Smooth muscle cell (in vitro differentiated cells): ENCODE measurements at regions not wholly inside any gene's neighbourhood (a gene's known extent, or its start where the extent isn't known, plus 50 kb on each side); places are given as distances from the start of the nearest gene placed in this dataset.

Source experiments
- DNase-seq: peaks from one replicate; lab custom pipeline; 2025; ENCODE audit not compliant: unreplicated experiment; lab: John Stamatoyannopoulos, UW
- H2AFZ ChIP-seq: fragments of 200-600 bp; sonication (generic); 2 replicates; pipeline ENCODE4 v1.6.0; 2016; ENCODE audit warnings: antibody characterized with exemption, low read depth, mild to moderate bottlenecking
- H3F3A ChIP-seq: fragments of 200-600 bp; sonication (generic); 2 replicates; pipeline ENCODE4 v1.6.0; 2017; ENCODE audit warnings: antibody characterized with exemption, low read depth
- H3K27ac ChIP-seq: fragments of 200-600 bp; sonication (generic); 2 replicates; pipeline ENCODE4 v1.5.1; 2016; ENCODE audit warnings: low read depth, mild to moderate bottlenecking
- H3K27me3 ChIP-seq: fragments of 200-600 bp; sonication (generic); 2 replicates; pipeline ENCODE4 v1.6.1; 2016; ENCODE audit warnings: low read depth, mild to moderate bottlenecking
- H3K36me3 ChIP-seq: fragments of 200-600 bp; sonication (generic); 2 replicates; pipeline ENCODE4 v1.5.1; 2016; ENCODE audit warnings: low read depth
- H3K4me1 ChIP-seq: fragments of 200-600 bp; sonication (generic); 2 replicates; pipeline ENCODE4 v1.5.1; 2016; ENCODE audit warnings: low read depth
- H3K4me2 ChIP-seq: fragments of 200-600 bp; sonication (generic); 2 replicates; pipeline ENCODE4 v1.6.0; 2016; ENCODE audit warnings: mild to moderate bottlenecking
- H3K4me3 ChIP-seq: fragments of 200-600 bp; sonication (generic); 2 replicates; pipeline ENCODE4 v1.5.1; 2016; ENCODE audit warnings: mild to moderate bottlenecking
- H3K79me2 ChIP-seq: fragments of 200-600 bp; sonication (generic); 2 replicates; pipeline ENCODE4 v1.6.0; 2016; ENCODE audit warnings: low read depth, mild to moderate bottlenecking
- H3K9ac ChIP-seq: fragments of 200-600 bp; sonication (generic); 2 replicates; pipeline ENCODE4 v1.6.0; 2016; ENCODE audit warnings: low read depth
- H3K9me3 ChIP-seq: fragments of 200-600 bp; sonication (generic); replicated peaks from 2 replicates; pipeline ENCODE4 v1.5.1; 2016; ENCODE audit warnings: low read depth
- H4K20me1 ChIP-seq: fragments of 200-600 bp; sonication (generic); 2 replicates; pipeline ENCODE4 v1.6.0; 2016; ENCODE audit warnings: low read depth
- CTCF ChIP-seq: fragments of 200-600 bp; sonication (generic); IDR thresholded peaks from 2 replicates; pipeline ENCODE4 v1.5.1; 2017; ENCODE audit warnings: borderline replicate concordance, mild to moderate bottlenecking, antibody characterized with exemption; ENCODE audit not compliant: insufficient read depth, poor library complexity, severe bottlenecking
- WGBS: methylation state at CpG from one replicate; pipeline ENCODE4 v1.1.7; 2016; ENCODE audit warnings: low lambda C conversion rate; 5-methylcytosine and 5-hydroxymethylcytosine counted together

GRCh38 chr5:107268241-107268640 is 402.5 kb downstream of the EFNA5 start:
- Histone ChIP-seq H2AFZ (no peak overlapping the region), H3K4me2 (no peak overlapping the region), H3K27ac (no peak overlapping the region), H3K4me1 (no peaks in the 10 kb centered on the region), H4K20me1 (no peaks in the 10 kb centered on the region), H3F3A (no peaks in the 10 kb centered on the region), H3K27me3 (no peaks in the 10 kb centered on the region), H3K79me2 (no peaks in the 10 kb centered on the region), H3K9me3 (no peaks in the 10 kb centered on the region), H3K4me3 (no peak overlapping the region), H3K36me3 (no peaks in the 10 kb centered on the region), H3K9ac (no peak overlapping the region)
- no peak for DNase-seq
- TF ChIP-seq CTCF: no peak
- WGBS: 42% methylated on average over 2 of the region's 2 CpGs

- H3K79me2 ChIP-seq: no peaks in the 10 kb centered on the region
- H3K9me3 ChIP-seq: no peaks in the 10 kb centered on the region
- no peaks in the 10 kb centered on the region for H3F3A ChIP-seq
- WGBS: 98% methylated on average over 1 of the region's 1 CpG
- TF ChIP-seq CTCF: no peak
- no peak overlapping the region for H3K27ac ChIP-seq
- H3K4me2 ChIP-seq: no peak overlapping the region
- H3K4me1 ChIP-seq: no peaks in the 10 kb centered on the region
- H3K36me3 ChIP-seq: no peaks in the 10 kb centered on the region
- H3K27me3 ChIP-seq: no peaks in the 10 kb centered on the region
- H4K20me1 ChIP-seq: no peaks in the 10 kb centered on the region
- no peak overlapping the region for H3K9ac ChIP-seq
- no peak for DNase-seq
- H3K4me3 ChIP-seq: no peak overlapping the region
- no peak overlapping the region for H2AFZ ChIP-seq
These were observed 404.6 kb downstream of the EFNA5 start for GRCh38 chr5:107266100-107266499.

- Histone ChIP-seq H3K4me3 (no peak overlapping the region), H3K4me1 (no peaks in the 10 kb centered on the region), H3K9ac (no peak overlapping the region), H2AFZ (no peak overlapping the region), H4K20me1 (no peaks in the 10 kb centered on the region), H3F3A (no peaks in the 10 kb centered on the region), H3K27me3 (no peaks in the 10 kb centered on the region), H3K4me2 (no peak overlapping the region), H3K9me3 (no peaks in the 10 kb centered on the region), H3K79me2 (no peaks in the 10 kb centered on the region), H3K36me3 (no peaks in the 10 kb centered on the region), H3K27ac (no peak overlapping the region)
- 85% methylated on average over 2 of the region's 2 CpGs for whole genome bisulfite sequencing
- no peak for DNase-seq
- TF ChIP-seq CTCF: no peak
These were observed 405.5 kb downstream of the EFNA5 start for GRCh38 chr5:107265193-107265592.

GRCh38 chr5:107263387-107264018 is 407.2 kb downstream of the EFNA5 start:
- no peak overlapping the region for H3K4me2 ChIP-seq
- H2AFZ ChIP-seq: no peak overlapping the region
- H3K4me3 ChIP-seq: no peak overlapping the region
- H3K27me3 ChIP-seq: no peaks in the 10 kb centered on the region
- H4K20me1 ChIP-seq: no peaks in the 10 kb centered on the region
- H3F3A ChIP-seq: no peaks in the 10 kb centered on the region
- no peak overlapping the region for H3K27ac ChIP-seq
- no peaks in the 10 kb centered on the region for H3K4me1 ChIP-seq
- H3K9ac ChIP-seq: no peak overlapping the region
- H3K36me3 ChIP-seq: no peaks in the 10 kb centered on the region
- no peak for DNase-seq
- no peak for TF ChIP-seq CTCF
- WGBS: 86% methylated on average over 5 of the region's 5 CpGs
- no peaks in the 10 kb centered on the region for H3K79me2 ChIP-seq
- no peaks in the 10 kb centered on the region for H3K9me3 ChIP-seq
